ENCODE measurements at regions not wholly inside any gene's neighbourhood (a gene's known extent, or its start where the extent isn't known, plus 50 kb on each side); places are given as distances from the start of the nearest gene placed in this dataset.
A peak's percentile ranks its signal among the peaks of the same experiment; 100 is the strongest.
"Not testable (repeated sequence)": the region's sequence is repeated elsewhere in the genome, so short reads cannot be mapped to it uniquely, and the experiment has no call there.

DNA sequence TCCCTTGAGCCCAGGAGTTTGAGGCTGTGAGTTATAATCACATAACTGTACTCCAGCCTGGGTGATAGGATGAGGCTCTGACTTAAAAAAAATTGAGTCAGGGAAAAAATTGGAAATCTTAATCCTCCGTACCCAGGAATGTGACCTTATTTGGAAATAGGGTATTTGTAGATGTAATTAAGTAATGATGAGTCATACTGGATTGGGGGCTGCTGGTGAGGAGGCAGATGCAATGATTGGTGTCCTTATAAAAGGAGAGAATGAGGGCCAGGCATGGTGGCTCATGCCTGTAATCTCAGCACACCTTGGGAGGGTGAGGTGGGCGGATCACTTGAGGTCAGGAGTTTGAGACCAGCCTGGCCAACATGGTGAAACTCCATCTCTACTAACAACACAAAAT lies 134.9 kb upstream of the ALDH3B2 start:
- DNase-seq (ENCODE audit: low spot score); intact Hi-C loops (cut with DNase I): not testable (repeated sequence)

DNA sequence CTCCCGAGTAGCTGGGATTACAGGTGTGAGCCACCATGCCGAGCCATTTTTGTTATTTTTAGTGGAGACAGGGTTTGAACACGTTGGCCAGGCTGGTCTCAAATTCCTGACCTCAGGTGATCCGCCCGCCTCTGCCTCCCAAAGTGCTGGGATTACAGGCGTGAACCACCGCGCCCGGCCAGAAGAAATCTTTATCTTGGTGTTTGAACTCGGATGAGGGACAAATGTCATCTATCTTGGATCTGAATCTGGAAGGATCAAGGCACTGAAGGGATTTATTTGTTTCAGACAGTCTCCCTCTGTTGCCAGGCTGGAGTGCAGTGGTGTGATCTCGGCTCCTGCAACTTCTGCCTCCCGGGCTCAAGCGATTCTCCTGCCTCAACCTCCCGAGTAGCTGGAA lies 133.5 kb upstream of the ALDH3B2 start:
- DNase-seq (ENCODE audit: low spot score); intact Hi-C loops (cut with DNase I): not testable (repeated sequence)

DNA sequence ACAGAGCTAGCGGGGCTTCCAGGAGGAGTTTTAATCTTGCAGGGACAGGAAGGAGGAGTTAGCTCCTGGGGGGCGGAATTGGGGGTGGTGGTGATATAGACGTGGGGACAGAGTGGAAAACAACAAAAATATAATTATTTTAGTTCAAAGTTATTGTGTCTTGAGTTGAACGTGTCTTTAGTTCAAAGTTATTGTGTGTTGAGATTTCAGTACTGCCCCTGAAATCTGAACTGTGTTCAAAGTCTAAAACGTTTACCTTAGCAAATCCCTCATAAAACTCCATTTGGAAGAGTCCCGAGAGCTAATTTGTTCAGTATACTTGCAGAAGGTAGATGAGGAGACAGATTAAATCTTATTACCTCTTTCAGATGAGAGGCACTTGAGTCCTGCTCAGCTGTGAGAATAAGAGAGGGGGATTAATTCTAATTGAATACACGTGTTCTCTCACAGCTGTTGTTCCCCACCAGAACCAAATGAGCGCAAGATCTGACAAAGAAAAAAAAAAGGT lies 132.4 kb upstream of the ALDH3B2 start:
- intact Hi-C loops (cut with DNase I); DNase-seq (ENCODE audit: low spot score): not testable (repeated sequence)

DNA sequence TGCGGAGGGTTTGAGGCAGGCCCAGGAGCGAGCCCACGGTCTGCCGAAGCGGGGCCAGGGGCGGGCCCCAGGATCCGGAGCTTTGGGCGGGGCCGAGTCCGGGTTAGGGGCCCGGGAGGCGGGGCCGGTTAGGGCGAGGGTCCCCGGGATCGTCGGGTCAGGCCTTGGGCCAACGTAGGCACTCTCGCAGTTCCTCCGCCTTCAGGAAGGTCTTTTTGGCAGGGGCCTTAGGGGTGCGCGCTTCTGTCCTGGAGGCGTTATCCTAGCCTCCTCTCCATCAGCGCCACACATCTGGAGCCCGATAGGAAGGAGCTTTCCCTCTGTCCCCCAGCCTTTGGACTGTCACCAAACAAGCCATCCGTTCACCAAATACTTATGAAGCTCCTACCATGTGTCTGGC lies 131.8 kb upstream of the ALDH3B2 start:
- intact Hi-C loops (cut with DNase I), result not testable (repeated sequence)
- DNase-seq (ENCODE audit: low spot score), result peak; percentile 83

DNA sequence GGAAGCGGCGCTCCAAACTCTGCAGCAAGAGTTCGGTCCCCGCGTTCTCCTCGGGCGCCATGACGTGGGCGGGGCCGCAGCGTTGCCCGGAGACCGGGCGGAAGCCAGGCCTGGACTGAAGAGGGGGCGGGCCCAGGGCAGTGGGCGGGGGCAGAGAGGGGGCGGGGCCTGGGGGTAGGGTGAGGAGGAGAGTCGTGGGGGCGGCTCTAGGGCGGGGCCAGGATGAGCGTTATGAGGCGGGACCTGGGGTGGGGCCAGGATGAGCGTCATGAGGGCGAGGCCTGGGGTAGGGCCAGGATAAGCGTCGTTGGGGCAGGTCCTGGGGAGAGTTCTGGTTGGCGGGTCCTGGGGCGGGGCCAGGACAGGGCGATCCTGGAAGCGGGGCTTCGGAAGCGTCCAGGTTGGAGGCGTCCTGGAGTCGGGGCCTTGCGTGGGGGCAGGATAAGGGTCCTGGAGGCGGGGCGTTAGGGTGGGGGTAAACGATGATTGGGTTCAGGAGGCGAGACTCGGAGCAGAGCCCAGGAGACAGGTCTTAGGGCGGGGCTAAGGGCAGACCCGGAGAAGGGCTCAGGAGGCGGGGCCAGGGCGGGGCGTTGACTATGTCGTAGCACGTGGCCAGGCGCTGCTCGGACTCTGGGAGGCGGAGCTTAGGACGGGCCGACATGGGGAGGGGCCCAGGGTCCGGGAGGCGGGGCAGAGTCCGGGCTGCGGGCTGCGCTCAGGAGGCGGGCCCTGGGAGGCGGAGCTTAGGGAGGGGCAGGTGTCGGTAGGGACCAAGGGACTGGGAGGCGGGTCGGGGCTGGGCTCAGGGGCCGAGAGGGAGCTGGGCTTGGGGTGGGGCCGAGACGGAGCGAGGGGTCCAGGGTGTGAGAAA lies 131.1 kb upstream of the ALDH3B2 start:
- peak; percentile 99 for DNase-seq (ENCODE audit: low spot score)
- intact Hi-C loops (cut with DNase I), result not testable (repeated sequence)

DNA sequence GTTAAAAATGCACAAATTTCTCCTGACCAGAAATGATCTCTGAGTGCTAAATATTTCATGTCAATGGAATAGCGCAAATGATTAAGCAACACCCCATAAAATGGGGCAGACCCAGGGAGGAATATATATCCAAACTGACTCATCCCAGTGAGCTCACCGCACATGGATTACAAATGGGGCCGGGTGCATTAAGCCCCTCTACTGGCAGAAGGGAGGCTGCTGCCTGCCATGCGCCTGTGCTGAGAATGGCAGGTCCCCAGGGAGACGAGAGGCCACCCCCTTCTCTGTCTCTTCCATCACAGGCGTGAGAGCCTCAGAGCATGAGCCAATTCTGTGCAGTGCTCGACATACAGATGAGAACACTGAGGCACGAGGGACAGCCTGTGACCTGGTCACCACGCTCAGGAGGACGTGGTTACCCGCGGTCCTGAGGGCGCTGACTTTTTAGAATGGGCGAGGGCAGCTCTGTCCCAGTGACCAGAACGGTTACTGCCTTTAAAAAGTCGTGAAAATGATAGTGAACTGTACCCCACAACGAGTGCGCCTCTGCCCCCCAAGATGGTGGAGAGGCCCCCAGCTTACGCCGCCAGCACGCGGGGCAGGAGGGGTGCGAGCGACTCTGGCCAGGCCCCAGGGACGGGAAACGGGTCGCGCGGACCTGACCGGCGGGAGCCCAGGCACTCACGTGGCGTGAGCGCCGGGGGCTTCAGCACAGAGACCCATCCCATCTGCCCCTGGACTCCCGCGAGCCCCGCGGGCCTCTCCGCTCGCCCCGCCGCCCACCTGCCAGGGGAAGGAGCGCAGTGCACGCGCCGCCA lies 130.2 kb upstream of the ALDH3B2 start:
- DNase-seq (ENCODE audit: low spot score), result peak; percentile 78
- intact Hi-C loops (cut with DNase I), result not testable (repeated sequence)

DNA sequence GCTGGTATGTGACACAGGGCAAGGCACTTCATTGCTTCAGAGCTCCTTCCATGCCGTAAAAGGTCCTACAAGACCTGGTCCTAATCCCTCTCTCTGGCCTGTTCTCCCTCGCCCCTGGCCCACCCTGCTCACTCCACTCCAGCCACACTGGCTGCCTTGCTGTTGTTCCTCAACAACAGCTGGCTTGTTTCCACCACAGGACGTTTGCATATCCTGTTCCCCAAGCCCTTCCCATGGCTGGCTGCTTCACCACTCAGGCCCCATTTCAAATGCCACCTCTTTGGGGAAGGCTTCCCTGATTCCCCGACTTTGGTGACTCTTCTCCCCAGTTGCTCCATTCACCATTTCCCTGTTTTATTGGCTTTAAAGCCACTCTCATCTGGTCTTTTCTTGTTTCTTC lies 129.1 kb upstream of the ALDH3B2 start:
- intact Hi-C loops (cut with DNase I), result not testable (repeated sequence)

DNA sequence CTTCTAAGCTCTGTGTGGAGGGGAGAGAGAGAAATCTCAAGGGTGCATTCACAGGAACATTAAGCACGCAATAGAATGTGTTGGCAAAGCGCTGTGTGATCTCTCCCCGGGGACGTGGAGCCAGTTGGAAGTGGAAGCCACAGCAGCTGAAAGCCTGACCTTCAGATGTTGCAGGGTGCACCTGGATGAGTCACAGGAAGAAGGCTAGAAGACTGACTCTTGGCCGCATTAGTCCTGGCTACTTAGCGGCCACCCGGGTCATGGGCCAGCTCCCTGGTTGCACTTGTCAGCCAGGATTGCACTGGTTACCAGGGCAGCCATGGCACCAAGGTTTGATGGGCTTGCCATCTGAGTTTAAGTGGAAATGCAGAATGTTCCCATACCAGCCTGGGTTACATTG lies 128.6 kb upstream of the ALDH3B2 start:
- peak; percentile 69 for DNase-seq (ENCODE audit: low spot score)
- intact Hi-C loops (cut with DNase I), result not testable (repeated sequence)

More for the DNA sequence above, 129.1 kb upstream of the ALDH3B2 start:
- DNase-seq (ENCODE audit: low spot score), result peak; percentile 58

DNA sequence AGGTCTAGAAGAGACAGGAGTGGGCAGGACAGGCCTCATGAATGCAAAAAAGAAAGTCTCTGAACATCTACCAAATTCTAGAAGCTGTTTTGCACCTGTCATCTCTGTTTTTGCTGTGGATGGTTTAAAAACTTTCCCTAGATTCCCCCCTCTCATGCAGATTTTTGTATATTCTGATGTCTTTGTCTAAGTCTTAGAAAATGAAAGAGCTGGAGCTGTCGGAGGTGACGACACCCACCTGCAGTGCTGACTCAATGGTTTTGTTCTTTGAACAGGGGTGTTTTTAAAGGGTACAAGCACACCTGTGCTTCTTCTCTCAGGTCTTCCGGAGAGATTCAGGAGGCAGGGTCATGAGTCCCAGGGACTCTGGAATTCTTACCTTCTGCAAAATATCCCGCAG lies 128.2 kb upstream of the ALDH3B2 start:
- DNase-seq (ENCODE audit: low spot score), result peak; percentile 3
- intact Hi-C loops (cut with DNase I), result not testable (repeated sequence)

DNA sequence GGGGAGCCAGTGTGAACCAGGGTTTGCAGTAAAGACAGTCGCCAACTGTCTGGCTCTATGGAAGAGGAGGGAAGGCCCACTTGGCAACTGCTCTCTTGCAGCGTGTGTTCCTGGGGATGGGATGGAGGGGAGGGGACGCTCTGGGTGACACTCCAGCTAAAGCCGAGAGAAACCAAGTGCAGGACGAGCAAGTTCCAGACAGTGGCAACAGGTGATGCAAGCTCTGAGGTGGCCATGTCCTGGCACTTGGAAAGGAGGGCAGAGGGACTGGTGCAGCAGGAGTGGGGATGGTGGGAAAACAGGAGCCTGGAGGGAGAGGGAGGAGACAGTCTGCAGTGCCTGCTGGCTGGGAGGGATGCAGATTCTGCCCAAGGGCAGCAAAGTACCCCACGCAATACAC lies 127.0 kb upstream of the ALDH3B2 start:
- intact Hi-C loops (cut with DNase I); DNase-seq (ENCODE audit: low spot score): not testable (repeated sequence)

DNA sequence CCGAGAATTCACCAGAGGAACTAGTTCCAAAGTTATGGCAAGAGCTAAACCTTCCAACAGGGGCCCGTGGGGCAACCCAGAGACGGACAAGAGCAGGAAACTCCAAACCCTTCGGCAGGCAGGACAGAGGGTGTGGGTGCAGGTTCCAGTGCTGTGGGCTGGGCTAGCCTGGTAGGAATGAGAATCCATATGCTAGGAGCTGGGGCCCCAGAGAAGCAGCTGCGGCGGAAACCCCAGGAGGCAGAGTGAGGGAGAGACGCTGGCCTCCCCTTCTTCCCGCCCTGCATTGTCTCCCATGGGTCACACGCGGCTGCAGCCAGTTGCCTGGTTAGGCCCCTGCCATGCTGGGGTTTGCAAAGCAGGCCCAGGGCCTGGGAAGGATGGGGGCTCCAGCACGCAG lies 126.2 kb upstream of the ALDH3B2 start:
- intact Hi-C loops (cut with DNase I), result not testable (repeated sequence)
- DNase-seq (ENCODE audit: low spot score), result peak; percentile 65

DNA sequence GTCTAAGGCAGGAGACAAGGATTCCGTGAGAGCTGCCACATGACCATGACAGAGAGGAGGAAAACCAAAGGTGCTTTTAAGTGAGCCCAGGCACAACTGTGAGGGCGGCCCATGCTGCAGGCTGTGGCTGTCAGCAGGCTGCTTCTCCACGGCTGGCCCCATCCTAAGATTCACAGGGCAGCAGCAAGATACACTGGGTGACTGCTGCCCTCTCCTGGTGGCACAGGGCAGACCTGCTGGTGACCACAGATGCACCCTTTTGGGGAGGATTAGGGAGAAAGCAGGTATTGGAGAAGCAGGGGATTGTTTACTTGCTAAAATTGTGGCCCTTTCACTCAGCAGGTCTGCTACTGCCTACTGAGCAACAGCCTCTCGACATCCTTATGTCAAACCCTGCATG lies 125.4 kb upstream of the ALDH3B2 start:
- DNase-seq (ENCODE audit: low spot score), result peak; percentile 69
- intact Hi-C loops (cut with DNase I), result not testable (repeated sequence)

DNA sequence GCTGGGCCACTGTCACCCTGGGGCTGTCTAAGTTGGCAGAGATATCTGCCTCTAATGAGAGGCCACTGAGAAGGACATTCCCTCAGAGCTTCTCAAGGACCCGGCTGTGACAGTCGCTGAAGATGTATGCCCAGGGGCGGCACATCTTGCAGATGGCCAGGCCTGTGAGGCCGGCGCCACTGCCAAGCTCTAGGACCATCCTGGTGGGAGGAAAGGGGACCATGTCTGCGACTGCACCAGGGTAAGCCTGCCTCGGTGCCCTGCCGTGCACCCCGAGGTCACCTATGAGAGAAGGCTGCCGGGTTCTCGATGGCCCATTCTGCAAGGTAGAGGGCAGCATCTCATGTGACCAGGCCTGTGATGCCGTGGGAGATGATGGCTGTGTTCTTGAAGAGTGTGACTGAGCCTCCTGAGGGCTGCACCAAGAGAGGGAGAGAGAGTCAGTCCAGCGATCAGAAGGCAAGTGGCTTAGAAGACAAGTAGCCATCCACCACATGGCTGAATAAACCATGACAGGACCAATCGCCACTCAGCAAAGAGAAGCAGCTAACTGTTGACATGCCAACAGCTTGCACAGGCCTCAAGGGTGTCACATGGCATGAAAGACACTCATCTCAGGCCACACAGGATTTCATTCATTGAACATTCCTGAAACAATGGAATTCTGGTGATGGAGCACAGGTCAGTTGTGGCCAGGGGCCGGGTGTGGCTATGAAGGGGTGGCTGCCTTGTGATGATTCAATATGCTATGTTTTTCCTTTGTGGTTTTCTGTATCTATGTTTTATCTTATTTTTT lies 123.5 kb upstream of the ALDH3B2 start:
- intact Hi-C loops (cut with DNase I); DNase-seq (ENCODE audit: low spot score): not testable (repeated sequence)

DNA sequence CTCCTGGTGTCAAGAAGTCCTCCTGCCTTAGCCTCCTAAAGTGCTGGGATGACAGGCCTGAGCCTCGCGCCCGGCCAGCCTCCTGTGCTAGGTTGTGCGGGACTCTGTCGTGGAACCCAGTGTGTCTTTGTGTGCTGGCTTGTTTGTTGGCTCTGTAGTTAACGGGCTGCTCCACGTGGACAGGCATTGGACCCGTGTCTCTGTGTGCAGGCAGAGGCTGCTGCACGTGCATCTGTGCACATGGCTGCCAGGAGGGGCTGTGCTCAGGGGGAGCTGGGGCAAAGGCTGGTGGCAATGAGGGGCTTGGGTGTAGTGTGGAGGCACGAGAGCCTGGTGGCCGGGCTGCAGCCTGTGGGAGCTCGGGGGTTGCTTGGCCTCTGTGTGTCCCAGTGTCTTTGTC lies 121.3 kb upstream of the ALDH3B2 start:
- DNase-seq (ENCODE audit: low spot score), result peak; percentile 80
- intact Hi-C loops (cut with DNase I), result no loop called here

DNA sequence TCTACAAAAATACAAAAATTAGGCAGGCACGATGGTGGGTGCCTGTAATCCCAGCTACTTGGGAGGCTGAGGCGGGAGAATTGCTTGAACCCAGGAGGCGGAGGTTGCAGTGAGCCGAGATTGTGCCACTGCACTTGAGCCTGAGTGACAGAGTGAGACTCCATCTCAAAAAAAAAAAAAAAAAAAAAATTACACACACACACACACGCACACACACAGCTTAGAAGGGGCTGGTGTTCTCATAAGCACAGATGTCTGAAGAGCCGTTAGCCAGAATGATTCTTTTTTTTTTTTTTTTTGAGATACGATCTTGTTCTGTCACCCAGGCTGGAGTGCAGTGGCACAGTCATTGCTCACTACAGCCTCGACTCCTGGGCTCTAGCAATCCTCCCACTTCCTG lies 119.3 kb upstream of the ALDH3B2 start:
- peak; percentile 8 for DNase-seq (ENCODE audit: low spot score)
- intact Hi-C loops (cut with DNase I), result loop anchor here in 1 of 2 donors (5.0 kb wide), 1 partner anchor 136 kb away; no protein-coding TSS in a partner anchor

DNA sequence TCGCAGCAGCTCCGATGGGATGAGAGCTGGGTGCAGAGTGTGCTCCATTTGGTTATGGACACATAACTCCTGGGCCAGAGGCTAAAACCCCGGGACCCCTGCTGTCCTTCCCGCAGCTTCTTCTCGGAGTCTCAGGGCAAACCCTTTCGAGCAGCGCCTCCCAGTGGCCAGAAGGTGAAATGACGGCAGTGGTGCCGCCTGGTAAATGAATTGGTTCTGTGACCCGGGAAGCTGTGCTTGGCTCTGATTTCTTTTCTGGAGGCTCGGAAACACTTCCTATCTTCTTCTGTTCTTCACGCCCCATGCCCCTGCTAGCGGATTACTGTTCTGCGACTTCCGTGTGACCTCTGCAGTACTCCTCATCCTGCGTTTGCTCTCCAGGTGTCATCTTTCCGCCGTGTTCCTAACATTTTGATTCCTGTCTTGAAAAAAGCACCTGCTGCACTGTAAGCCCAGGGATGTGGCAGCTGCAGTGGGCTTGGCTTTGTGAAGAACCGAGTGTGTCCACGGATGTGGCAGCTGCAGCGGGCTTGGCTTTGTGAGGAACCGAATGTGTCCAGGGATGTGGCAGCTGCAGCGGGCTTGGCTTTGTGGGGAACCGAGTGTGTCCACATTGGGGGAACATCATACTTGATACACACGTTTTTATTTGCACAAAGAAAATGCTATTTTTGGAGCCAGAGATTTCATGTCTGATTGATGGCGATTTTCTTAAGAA lies 118.0 kb upstream of the ALDH3B2 start:
- intact Hi-C loops (cut with DNase I), result loop anchor here in 1 of 2 donors (5.0 kb wide), 1 partner anchor 135 kb away; no protein-coding TSS in a partner anchor
- peak; percentile 76 for DNase-seq (ENCODE audit: low spot score)

DNA sequence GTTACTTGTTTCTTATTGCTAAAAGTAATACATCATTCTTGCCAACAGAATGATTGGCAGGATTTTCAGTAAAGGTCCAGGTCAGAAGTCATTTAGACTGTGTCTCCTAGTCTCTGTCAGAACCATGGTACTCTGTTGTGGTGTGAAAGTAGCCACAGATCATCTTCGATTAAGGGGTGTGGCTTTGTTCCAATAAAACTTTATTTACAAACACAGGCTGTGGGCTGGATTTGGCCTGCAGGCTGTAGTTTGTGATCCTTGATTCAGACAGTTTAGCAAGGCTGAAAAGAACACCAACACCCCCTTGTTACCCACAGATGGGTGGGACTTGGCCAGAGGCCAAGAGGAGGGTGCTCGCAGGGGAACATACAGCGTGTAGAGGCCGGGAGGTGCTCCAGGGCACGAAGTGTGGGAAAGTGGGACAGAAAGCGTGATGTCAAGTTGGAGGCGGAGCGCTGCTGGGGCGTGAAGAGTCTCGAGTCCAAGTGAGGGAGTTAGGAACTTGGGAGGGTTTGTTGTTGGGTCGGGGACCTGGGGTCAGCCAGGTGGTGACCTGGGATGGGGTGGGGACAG lies 117.3 kb upstream of the ALDH3B2 start:
- DNase-seq (ENCODE audit: low spot score), result not testable (repeated sequence)
- intact Hi-C loops (cut with DNase I), result loop anchor here in 1 of 2 donors (5.0 kb wide), 1 partner anchor 134 kb away; no protein-coding TSS in a partner anchor

DNA sequence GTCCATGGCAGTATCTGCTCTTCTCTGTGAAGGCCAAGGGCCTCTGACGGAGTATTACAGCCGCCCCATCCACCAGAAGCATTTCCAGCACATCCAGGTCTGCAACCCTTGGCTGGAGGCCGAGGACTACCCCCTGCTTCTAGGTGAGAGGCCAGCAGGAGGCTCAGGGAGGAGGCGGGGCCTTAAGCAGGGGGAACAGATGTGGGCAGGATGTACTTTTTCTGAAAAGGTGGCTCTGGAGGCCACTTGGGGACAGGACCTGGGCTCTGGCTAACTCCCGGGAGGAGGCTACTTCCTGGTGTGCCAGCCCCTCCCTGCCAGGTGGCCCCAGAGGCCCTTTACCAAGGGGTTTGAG lies 113.9 kb upstream of the ALDH3B2 start:
- DNase-seq (ENCODE audit: low spot score); intact Hi-C loops (cut with DNase I): not testable (repeated sequence)

Data from posterior vena cava (tissue), 2 donors.